Parathyroid adenoma (tissue), 2 donors: ENCODE measurements at regions not wholly inside any gene's neighbourhood (a gene's known extent, or its start where the extent isn't known, plus 50 kb on each side); places are given as distances from the start of the nearest gene placed in this dataset.

Source experiments
- H2AFZ ChIP-seq: fragments of 300-600 bp; sonication (generic); one replicate; pipeline ENCODE4 v1.7.0; 2017; ENCODE audit warnings: antibody characterized with exemption, mild to moderate bottlenecking
- H3K27ac ChIP-seq: fragments of 300-600 bp; sonication (generic); one replicate; pipeline ENCODE4 v1.7.0; 2017
- H3K27me3 ChIP-seq: fragments of 300-600 bp; sonication (generic); one replicate; pipeline ENCODE4 v1.7.0; 2017; ENCODE audit warnings: low read length; ENCODE audit not compliant: control insufficient read depth, insufficient read depth
- H3K36me3 ChIP-seq: fragments of 300-600 bp; sonication (generic); one replicate; pipeline ENCODE4 v1.7.0; 2017; ENCODE audit warnings: low read length; ENCODE audit not compliant: control insufficient read depth, insufficient read depth
- H3K4me1 ChIP-seq: fragments of 300-600 bp; sonication (generic); one replicate; pipeline ENCODE4 v1.7.0; 2017; ENCODE audit warnings: control low read depth
- H3K4me2 ChIP-seq: fragments of 300-600 bp; sonication (generic); one replicate; pipeline ENCODE4 v1.7.0; 2017; ENCODE audit warnings: low read length
- H3K4me3 ChIP-seq: fragments of 300-600 bp; sonication (generic); one replicate; pipeline ENCODE4 v1.7.0; 2017; ENCODE audit warnings: low read depth, low read length
- H3K79me2 ChIP-seq: fragments of 300-600 bp; sonication (generic); one replicate; pipeline ENCODE4 v1.7.0; 2017; ENCODE audit warnings: control low read depth
- H3K9ac ChIP-seq: fragments of 300-600 bp; sonication (generic); one replicate; pipeline ENCODE4 v1.7.0; 2017; ENCODE audit warnings: mild to moderate bottlenecking
- H3K9me3 ChIP-seq: fragments of 300-600 bp; sonication (generic); one replicate; pipeline ENCODE4 v1.7.0; 2017; ENCODE audit warnings: low read length; ENCODE audit not compliant: control insufficient read depth
- TF ChIP-seq, protein P1 (sequence below): fragments of 300-600 bp; sonication (generic); IDR thresholded peaks from one replicate; pipeline ENCODE4 v1.7.0; 2017; ENCODE audit warnings: antibody characterized with exemption, mild to moderate bottlenecking
- donor health status: primary hyperparathyroidism.

DNA sequence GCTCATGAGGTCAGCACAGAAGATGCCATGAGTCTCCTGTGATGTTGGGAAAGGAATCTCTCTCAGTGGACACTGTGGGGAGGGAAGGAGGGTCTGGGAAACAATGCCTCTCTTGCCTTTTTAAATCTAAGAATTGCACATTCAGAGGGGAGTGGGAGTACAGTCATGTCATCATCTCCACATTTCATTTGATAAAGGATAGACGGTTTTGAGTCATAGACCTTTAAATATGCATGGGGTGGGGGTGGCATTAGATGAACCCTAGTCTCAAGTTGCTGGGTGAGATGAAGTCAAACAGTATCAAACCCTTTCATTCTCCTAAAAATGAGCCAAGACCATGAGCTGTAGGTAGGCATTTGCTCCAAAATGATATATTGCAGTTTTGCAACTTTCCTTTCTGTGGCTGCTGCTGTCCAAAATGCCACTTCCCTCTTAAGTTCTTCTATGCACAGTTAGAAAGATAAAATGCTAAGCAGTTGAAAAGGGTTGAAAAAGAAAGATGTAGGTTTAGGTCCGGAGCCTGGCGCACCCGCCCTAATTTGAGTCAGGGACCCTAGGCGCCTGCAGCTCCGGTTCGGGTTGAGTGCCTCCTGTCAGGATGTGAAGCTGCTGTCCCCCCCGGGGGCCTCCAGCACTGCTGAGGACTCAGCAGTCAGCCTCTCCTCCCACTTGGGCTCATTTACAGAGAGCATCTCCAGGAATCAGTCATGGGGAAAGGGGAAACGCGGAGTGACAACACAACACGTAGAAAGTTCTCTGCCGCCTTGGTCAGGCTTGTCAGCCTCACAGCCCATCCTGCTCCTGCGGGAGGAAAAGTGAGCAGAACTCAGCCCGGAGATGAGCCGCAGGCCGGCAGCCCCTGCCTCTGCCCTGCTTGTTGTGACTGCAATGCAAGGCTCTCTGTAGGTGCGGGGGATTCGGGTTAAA, 479.3 kb upstream of the RUNX1 start:
- Histone ChIP-seq H3K4me1 (no peaks in the 10 kb centered on the region), H3K9me3 (no peaks in the 10 kb centered on the region), H3K4me2 (no peak overlapping the region), H2AFZ (no peak overlapping the region), H3K79me2 (no peaks in the 10 kb centered on the region), H3K27me3 (no peaks in the 10 kb centered on the region), H3K27ac (no peak overlapping the region), H3K9ac (no peak overlapping the region), H3K4me3 (no peak overlapping the region), H3K36me3 (no peaks in the 10 kb centered on the region)
- TF ChIP-seq, protein P1, sequence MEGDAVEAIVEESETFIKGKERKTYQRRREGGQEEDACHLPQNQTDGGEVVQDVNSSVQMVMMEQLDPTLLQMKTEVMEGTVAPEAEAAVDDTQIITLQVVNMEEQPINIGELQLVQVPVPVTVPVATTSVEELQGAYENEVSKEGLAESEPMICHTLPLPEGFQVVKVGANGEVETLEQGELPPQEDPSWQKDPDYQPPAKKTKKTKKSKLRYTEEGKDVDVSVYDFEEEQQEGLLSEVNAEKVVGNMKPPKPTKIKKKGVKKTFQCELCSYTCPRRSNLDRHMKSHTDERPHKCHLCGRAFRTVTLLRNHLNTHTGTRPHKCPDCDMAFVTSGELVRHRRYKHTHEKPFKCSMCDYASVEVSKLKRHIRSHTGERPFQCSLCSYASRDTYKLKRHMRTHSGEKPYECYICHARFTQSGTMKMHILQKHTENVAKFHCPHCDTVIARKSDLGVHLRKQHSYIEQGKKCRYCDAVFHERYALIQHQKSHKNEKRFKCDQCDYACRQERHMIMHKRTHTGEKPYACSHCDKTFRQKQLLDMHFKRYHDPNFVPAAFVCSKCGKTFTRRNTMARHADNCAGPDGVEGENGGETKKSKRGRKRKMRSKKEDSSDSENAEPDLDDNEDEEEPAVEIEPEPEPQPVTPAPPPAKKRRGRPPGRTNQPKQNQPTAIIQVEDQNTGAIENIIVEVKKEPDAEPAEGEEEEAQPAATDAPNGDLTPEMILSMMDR = no peak

DNA sequence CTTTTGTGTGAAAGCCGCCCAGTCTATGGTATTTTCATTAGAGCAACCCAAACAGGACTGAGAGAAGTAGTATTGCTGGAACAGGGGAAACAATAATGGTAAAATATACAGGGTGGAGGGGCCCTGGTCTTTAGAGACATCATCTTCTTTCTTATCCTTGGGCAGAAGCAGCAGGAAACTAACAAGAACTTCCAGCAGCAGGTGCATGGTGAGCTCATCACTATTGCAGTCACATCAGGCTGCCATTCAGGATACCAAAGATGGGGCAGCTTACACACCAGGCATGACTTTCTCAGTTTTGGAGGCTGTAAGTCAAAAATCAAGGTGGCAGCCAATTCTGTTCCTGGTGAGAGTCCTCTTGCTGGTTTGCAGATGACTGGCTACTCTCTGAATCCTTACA, 478.3 kb upstream of the RUNX1 start:
- no peak overlapping the region for H3K4me3 ChIP-seq
- H3K9ac ChIP-seq = no peak overlapping the region
- TF ChIP-seq, protein P1 = no peak
- no peak overlapping the region for H2AFZ ChIP-seq
- H3K27me3 ChIP-seq = no peaks in the 10 kb centered on the region
- no peak overlapping the region for H3K4me2 ChIP-seq
- no peaks in the 10 kb centered on the region for H3K9me3 ChIP-seq
- no peaks in the 10 kb centered on the region for H3K4me1 ChIP-seq
- no peaks in the 10 kb centered on the region for H3K79me2 ChIP-seq
- no peaks in the 10 kb centered on the region for H3K36me3 ChIP-seq
- H3K27ac ChIP-seq = no peak overlapping the region

DNA sequence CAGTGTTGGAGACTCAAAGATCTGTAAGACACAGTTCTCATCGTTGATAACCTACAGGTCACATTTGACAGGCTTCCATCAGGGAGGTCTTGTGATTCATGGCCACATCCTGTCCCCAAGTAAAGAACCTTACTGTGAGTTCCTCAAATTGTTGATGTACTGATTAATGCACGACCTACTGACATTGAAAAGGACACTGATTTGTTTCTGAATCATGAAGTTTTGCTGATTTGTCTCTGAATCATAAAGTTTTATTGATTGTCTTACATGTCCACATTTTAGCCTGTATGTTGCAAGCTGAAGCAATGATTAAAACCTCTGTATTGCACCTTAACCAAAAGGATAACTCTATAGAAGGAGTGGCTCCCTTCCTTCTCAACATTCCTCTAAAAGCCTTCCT, 476.3 kb upstream of the RUNX1 start:
- Histone ChIP-seq H2AFZ (no peak overlapping the region), H3K27me3 (no peaks in the 10 kb centered on the region), H3K9ac (no peak overlapping the region), H3K4me2 (no peak overlapping the region), H3K27ac (no peak overlapping the region), H3K79me2 (no peaks in the 10 kb centered on the region), H3K9me3 (no peaks in the 10 kb centered on the region), H3K4me3 (no peak overlapping the region), H3K4me1 (no peaks in the 10 kb centered on the region), H3K36me3 (no peaks in the 10 kb centered on the region)
- TF ChIP-seq, protein P1 = no peak

DNA sequence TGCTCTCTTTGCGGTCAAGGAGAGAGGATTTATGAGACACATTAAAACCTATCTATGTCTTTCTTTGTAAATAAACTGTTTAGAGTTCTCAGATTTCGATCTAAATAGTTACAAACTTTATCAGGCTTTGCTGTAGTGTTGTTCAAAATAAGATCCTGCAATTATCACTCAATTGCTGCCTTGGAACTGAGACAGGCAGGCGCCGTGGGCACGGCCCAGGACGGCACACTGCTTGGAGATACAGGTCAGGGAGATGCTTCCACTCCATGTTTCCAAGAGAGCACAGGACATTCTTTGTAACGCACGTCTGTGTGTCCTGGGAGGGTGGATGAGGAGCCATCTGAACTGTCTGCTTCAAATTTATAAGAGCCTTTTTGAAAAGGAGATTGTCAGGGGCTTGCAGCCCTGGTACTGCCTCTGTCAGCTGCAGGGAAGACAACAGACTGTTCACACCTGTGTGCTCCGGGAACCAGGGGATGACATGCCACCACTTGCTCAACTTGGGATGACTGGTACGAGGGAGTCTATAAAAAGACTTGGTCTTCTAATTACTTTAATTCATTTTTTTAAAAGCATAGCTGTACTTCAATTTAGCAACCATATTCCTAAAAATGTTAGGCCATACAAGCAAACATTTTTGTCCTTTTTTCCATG, 472.9 kb upstream of the RUNX1 start:
- Histone ChIP-seq H3K4me1 (no peaks in the 10 kb centered on the region), H3K4me3 (no peak overlapping the region), H2AFZ (no peak overlapping the region), H3K79me2 (no peaks in the 10 kb centered on the region), H3K9me3 (no peaks in the 10 kb centered on the region), H3K27me3 (no peaks in the 10 kb centered on the region), H3K4me2 (no peak overlapping the region), H3K36me3 (no peaks in the 10 kb centered on the region), H3K9ac (no peak overlapping the region), H3K27ac (no peak overlapping the region)
- TF ChIP-seq, protein P1 = no peak
